GM18951 (cell line): ENCODE measurements at regions not wholly inside any gene's neighbourhood (a gene's known extent, or its start where the extent isn't known, plus 50 kb on each side); places are given as distances from the start of the nearest gene placed in this dataset.

ENCODE experiments used
- POLR2A ChIP-seq: IDR thresholded peaks from 4 replicates; pipeline ENCODE4 v1.6.1; 2011; ENCODE audit warnings: mild to moderate bottlenecking; ENCODE audit not compliant: insufficient read length, insufficient read depth; ENCODE audit errors: extremely low read depth
- in situ Hi-C: fragments of 300-500 bp; cut with MboI; formaldehyde crosslinking; loops from one replicate; pipeline ENCODE4 v1.12.0; 2022; ENCODE audit warnings: low sequenced_read_pairs, mixed read lengths, inconsistent platforms; ENCODE audit not compliant: unreplicated experiment

DNA sequence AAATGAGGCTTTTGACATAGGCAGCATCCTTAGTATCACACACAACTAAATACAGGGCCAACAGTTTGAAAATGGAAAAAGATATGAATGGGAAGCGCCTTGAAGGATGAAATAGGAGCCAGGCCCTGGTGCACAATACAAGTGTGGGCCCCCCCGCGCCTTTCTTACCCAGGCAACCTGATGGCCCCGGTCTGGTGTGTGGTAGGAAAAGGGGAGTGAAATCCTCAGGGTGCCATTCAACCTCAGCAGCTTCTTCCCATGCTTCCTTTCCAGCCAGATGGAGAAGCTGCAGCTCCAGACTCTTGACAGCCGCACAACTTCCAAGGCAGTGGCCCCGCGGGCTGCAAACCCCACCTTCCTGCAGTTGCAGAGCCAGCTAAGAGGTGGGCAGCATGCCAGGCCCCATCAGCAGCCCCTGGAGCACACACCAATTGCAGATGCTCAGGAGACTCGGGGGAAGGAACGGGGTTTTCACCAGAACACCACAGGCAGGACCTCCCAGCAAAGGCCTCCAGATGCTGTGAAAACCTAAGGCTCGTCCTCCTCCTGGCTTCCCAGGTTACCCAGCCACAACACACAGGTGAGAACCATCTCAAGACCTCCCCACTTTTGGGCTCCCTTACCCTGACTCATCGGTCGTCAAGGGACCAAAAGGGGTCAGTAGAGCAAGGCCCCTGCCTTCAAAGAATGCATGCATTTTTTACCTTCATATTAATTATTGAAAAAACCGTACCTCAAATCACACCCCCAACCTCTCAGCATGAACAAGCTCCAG is 101.6 kb downstream of the CPN2 start:
- in situ Hi-C loops = no loop called here
- no peak for TF ChIP-seq POLR2A

DNA sequence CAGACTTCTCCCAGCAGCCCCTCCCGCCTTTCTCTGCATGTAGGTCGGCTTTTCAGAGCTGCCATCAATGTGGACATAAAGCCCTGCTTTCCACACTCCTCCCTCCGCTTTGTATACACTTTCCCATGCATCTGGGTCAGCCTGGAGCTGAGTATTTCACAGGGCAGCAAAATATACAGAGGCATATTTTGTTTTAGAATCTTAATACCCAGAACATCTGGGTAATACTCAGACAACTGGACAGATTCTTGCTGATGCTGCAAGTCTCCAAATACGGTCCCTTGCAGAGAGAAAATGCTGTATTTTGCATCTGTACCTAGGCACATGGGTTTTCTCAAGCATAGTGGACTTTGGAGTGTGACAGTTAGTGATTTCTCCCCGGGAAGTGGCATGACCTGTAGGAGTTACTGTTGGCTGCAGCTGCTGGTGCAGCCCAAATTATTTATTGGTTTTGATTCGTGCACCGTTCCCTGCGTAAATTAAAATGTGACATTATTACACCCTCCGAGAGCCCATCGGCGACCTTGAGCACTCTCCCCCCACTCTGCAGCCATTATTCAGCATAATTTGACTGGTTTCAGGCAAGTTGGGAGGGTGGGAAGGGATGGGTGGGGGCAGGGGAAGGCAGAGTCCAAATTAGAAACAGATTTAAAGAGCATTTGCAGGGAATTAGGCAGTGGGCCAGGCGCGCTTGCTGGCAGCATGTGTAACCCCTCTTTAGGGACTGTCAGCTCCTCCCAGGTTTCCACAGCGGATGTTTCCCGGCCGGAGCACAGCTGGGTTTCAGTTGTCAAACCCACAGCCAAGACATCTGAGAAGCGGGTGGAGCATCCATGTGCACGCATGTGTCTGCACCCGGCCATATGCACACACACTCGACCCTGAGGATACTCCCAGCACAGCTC is 100.8 kb downstream of the CPN2 start:
- in situ Hi-C loops = no loop called here
- TF ChIP-seq POLR2A = no peak

DNA sequence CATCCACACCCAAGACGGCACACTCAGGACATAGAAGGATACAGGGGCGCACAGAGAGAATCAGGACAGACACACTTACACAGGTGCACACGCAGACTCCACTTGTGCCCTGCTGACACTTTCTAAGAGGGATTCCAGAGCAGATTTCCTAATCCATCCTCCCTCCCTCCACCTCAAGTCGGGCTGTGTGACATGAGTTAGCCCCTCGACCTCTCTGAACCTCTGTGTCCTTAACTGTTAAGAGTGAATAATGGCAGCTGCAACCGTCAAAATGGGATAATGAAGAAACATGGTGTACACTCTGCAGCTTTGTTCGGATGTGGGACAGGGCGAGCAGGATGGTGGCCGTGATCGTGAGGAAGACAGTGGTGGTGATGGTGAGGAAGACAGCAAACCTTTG is 100.1 kb downstream of the CPN2 start:
- no peak for TF ChIP-seq POLR2A
- in situ Hi-C loops = no loop called here

DNA sequence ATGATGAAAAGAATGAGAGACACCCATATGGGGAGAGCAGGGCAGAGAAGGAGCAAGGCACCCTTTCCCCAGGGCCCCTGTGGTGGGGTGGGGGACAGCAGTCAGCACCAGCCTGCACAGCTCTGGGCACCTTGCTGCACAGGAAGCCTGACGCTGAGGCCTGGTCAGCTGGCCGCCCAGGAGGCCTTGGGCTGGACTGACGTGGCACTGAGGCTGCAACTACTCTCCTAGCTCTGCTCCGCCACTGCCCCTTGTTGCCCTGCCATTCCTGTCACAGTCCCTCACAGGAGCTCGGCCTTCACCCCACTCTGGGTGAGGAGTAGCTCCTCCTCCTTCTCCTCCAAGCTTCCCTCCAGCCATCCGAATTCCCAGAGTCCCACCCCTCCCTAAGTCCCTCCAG is 99.7 kb downstream of the CPN2 start:
- TF ChIP-seq POLR2A = no peak
- in situ Hi-C loops = no loop called here

DNA sequence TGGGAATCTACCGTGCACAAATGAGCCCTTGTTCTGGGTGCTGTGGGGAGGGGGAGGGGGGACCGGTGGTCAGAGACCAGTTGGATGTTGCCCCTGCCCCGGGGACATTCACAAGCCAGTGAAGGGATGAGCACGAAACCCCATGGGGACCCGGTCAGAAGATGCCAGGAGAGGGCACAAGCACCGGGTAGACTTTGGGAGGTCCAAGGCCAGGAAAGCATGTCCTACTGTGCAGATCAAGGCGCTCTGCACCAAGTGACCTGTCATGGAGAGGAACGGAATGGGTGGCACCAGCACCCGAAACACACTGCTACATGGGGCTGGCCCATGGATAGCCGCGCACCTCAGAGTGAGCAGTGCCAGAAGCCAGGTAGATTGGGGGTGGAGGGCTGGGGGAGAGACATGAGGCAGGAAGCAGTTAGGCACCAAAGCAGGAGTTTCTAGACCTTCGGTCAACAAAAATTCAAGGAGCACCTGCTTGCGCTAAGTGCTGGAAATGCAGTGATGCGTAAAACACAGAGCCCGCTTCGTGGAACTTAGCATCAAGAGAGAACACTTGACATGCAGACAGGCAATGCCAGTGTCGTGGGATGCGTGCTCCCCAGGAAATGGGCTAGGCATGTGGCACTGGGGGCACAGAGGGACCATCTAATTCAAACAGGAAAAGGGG is 99.1 kb downstream of the CPN2 start:
- in situ Hi-C loops = no loop called here
- no peak for TF ChIP-seq POLR2A

DNA sequence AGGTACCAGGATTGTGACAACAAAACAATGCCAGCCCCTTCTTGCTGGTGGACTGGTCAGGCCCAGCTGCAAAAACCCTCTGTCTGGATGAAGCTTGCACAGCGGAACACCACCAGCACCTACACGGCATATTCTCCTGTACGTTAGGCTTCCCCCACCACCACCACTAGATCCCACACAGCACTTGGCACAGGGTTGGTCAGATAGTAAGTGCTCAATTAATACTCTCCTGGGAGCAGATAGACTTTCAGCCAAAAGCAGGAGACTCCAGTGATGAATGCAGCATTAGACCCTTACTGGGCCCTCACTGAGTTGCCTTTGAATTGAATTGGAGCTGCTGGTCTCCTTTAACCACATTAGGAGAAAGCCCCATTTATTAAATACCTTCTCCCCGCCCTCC is 97.9 kb downstream of the CPN2 start:
- in situ Hi-C loops = no loop called here
- no peak for TF ChIP-seq POLR2A

DNA sequence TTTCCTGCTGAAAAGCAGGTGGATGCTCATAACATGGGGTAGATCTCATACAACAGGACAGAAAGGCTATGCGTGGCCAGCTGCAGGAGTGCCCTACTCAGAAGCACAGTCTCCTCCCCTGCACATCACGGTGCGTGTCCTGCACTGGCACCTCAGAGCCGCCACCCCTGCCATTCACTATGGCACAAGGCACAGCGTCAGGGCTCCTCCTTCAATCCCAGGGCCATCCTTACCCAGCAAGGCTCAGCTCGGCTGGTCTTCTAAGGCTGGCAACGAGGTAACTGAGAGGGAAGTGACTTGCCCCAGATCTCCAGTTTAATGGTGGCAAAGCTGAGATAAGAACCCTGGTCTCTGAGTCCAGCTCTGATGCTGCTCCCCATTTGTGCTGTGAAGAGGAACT is 97.1 kb downstream of the CPN2 start:
- TF ChIP-seq POLR2A = no peak

DNA sequence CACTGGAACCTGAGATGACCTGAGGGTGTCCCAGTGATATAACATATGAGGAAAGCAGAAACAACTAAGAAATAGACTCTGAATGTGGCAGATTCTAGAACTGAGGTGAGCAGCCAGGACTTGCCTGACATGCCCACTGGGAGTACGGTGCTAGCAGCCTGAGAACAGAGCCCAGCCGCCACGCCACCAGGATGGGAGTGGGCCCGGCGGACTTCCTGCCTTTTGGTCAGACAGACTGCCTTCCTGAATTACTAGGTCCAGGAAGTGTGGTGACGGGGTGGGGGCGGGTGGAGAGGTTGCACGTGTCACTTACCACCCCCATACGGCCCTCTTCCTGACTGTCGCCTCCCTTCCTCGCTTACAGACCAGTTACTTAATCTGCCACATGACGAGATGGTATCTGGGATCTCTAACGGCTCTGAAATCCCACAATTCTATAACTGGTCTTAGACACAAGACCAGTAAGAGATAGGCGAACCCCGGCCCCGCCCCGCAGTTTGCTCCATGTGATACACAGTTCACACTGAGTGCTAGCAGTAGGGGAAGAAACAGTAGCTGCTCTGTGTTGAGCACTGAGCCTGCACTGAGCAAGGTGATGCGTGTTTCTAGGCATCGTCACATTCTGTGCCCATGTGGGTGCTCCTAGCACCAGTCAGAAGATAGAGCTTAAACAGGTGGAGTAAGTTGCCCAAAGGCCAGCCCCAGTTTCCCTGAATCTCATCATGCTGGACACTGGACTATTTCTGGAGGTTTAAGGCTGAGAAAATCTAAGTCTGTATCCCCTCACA is 95.7 kb downstream of the CPN2 start:
- peak; percentile 39 for TF ChIP-seq POLR2A

More for the DNA sequence above, 97.1 kb downstream of the CPN2 start:
- in situ Hi-C loops = no loop called here

DNA sequence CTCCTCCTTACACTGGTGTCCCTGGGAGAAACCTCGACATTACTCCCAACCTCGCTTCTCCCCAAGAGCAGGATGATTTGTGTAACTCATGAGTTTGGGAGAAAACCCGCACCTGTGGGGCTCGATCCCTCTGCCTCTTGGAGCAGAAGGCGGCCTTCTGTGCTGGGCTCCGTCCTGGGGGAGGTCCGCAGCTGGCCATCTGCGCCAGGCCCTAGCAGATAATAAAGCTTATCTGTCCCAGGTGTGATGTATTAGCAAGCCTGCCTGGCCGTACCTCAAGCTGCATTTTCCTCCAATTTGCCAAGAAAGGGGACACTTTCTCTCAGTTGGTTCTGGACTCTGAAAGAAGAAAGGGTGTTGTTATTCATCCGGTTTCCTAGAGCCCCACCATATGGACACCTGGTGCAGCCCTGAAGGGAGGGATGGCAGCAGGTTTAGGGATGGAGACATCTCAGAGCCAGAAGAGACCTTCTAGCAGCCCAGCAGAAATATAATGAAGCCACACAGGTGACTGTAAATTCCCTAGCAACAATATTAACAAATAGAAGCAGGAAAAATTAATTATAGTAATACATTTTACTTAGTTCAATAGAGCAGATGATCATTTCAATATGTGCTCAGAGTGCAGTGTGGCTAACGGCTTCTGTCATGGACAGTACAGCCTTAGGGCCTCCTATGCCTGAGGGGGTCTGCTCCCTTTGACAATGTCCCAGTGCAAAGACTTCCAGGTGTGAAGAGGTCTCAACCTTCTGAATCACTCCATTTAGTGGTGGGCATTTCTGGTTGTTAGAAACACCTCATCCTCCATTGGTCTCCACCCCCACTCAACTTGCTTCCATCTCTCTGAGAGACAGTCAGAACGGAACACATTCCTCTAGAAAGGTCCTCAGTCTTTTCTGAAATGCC is 94.8 kb downstream of the CPN2 start:
- TF ChIP-seq POLR2A = no peak
- in situ Hi-C loops = no loop called here

More for the DNA sequence above, 95.7 kb downstream of the CPN2 start:
- in situ Hi-C loops = no loop called here

DNA sequence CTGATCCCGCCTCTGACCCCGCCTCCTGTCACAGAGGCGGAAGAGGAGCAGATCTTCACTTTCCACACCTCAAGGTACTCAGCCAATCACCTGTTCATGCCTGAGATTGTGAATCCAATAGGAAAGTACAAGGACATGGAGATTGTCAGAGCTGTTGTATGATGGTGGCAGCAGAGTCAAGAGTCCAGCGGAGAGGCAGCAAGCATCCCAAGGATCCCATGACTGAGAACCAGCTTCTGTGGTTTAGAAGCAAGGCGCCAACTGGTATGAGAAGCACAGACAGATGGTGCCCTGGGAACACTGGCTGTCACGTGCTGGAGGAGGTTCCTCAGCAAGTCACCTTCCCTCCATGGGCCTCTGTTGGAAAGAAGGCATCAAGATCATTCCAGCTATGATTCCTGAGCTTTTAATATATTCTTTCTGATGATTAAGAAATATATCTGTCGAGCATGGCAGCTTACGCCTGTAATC is 93.9 kb downstream of the CPN2 start:
- no peak for TF ChIP-seq POLR2A
- in situ Hi-C loops = no loop called here

DNA sequence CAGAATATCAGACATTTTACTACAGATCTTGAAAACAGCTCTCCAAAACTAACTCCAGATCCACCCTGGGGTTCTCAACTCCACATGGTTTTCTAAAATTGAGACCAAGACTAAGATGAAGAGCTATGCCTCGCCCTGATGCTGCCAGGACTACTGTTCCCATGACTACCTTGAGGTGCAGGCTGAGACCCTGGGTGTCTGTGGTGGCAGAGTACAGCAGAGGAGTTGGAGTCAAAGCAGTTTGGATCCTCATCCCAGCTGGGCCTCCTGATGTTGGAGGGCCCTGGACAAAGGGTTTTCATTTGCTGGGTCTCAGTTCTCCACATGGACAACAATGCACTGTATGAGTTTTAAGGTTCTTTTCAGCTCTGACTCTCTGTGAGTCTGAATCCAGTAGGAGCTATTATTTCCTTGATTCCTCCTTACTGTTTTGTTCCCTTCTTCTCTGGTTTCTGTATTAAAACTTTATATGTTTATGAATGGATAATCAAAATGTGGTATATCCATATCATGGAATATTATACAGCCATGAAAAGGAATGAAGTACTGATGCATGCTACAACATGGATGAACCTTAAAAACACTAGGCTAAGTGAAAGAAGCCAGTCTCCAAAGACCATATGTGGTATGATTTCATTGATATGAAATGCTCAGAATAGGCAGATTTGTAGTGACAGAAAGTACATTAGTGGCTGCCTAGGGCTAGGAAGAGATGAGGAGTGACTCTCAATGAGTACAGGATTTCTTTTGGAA is 93.0 kb downstream of the CPN2 start:
- TF ChIP-seq POLR2A = no peak
- in situ Hi-C loops = no loop called here
